ENCODE measurements at regions not wholly inside any gene's neighbourhood (a gene's known extent, or its start where the extent isn't known, plus 50 kb on each side); places are given as distances from the start of the nearest gene placed in this dataset.

- H2AFZ ChIP-seq (ENCODE audit: low read length): no peak overlapping the region
- no peaks in the 10 kb centered on the region for H3F3A ChIP-seq (ENCODE audit: insufficient read depth, low read length)
- H3K9me3 ChIP-seq (ENCODE audit: low read length): no peaks in the 10 kb centered on the region
- no peaks in the 10 kb centered on the region for H3K9me2 ChIP-seq (ENCODE audit: low read depth, low read length)
- H3K4me3 ChIP-seq (ENCODE audit: low read depth, low read length, poor library complexity, severe bottlenecking): no peak overlapping the region
- no peak overlapping the region for H3K4me2 ChIP-seq (ENCODE audit: low read length)
- TF ChIP-seq, protein P1, sequence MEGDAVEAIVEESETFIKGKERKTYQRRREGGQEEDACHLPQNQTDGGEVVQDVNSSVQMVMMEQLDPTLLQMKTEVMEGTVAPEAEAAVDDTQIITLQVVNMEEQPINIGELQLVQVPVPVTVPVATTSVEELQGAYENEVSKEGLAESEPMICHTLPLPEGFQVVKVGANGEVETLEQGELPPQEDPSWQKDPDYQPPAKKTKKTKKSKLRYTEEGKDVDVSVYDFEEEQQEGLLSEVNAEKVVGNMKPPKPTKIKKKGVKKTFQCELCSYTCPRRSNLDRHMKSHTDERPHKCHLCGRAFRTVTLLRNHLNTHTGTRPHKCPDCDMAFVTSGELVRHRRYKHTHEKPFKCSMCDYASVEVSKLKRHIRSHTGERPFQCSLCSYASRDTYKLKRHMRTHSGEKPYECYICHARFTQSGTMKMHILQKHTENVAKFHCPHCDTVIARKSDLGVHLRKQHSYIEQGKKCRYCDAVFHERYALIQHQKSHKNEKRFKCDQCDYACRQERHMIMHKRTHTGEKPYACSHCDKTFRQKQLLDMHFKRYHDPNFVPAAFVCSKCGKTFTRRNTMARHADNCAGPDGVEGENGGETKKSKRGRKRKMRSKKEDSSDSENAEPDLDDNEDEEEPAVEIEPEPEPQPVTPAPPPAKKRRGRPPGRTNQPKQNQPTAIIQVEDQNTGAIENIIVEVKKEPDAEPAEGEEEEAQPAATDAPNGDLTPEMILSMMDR (IDR thresholded peaks at IDR 0.05; ENCODE audit: low read length): no peak
- TF ChIP-seq EZH2 (IDR thresholded peaks at IDR 0.05; ENCODE audit: borderline replicate concordance, low read length): no peak
- H3K27ac ChIP-seq (ENCODE audit: low read depth, low read length, poor library complexity, severe bottlenecking): peak overlapping the region; percentile 34
- H3K27me3 ChIP-seq (ENCODE audit: insufficient read depth, low read length): no peaks in the 10 kb centered on the region
- H3K9ac ChIP-seq (ENCODE audit: low read length): no peak overlapping the region
- H3K79me2 ChIP-seq (ENCODE audit: insufficient read depth, low read length): no peaks in the 10 kb centered on the region
- no peaks in the 10 kb centered on the region for H4K20me1 ChIP-seq (ENCODE audit: insufficient read depth, low read length)
- no peaks in the 10 kb centered on the region; the same call in 1 of the 2 replicates for H3K36me3 ChIP-seq (ENCODE audit: insufficient read depth, low read length)
- H3K4me1 ChIP-seq (ENCODE audit: insufficient read depth, low read length, severe bottlenecking): peaks cover 50% of the 10 kb centered on the region
Measured at GRCh38 chr9:88872192-88872946, 118.9 kb upstream of the S1PR3 start.

DNA sequence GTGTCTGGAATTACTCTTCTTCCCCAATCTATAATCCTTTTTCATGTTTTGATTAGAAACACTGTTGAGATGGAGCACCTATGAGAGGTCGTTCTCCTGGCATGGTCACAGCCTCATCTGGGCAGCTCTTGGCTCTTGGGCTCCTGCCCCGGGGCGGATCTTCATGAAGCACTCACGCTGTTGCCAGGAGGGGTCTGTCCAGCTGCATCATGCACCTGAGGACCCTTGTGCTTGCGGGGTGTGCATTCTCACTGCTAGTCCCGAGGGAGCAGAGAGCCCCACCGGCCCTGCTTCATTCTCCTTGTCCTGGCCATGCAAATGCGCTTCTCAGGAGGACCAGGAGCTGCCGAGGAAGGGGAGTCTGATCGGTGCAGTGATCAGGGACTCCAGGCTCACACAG is 117.6 kb upstream of the S1PR3 start:
- H2AFZ ChIP-seq (ENCODE audit: low read length): no peak overlapping the region
- peak overlapping the region; percentile 33 for H3K27ac ChIP-seq (ENCODE audit: low read depth, low read length, poor library complexity, severe bottlenecking)
- H3K79me2 ChIP-seq (ENCODE audit: insufficient read depth, low read length): no peaks in the 10 kb centered on the region
- H3K4me1 ChIP-seq (ENCODE audit: insufficient read depth, low read length, severe bottlenecking): peaks cover 59% of the 10 kb centered on the region
- no peaks in the 10 kb centered on the region for H4K20me1 ChIP-seq (ENCODE audit: insufficient read depth, low read length)
- H3K9me2 ChIP-seq (ENCODE audit: low read depth, low read length): no peaks in the 10 kb centered on the region
- H3K9me3 ChIP-seq (ENCODE audit: low read length): no peaks in the 10 kb centered on the region
- TF ChIP-seq, protein P1 (IDR thresholded peaks at IDR 0.05; ENCODE audit: low read length): no peak
- no peak for TF ChIP-seq EZH2 (IDR thresholded peaks at IDR 0.05; ENCODE audit: borderline replicate concordance, low read length)
- H3F3A ChIP-seq (ENCODE audit: insufficient read depth, low read length): no peaks in the 10 kb centered on the region
- H3K27me3 ChIP-seq (ENCODE audit: insufficient read depth, low read length): no peaks in the 10 kb centered on the region
- peak overlapping the region; percentile 15; the same call in 1 of the 2 replicates for H3K9ac ChIP-seq (ENCODE audit: low read length)
- H3K4me2 ChIP-seq (ENCODE audit: low read length): peak overlapping the region; percentile 37
- H3K36me3 ChIP-seq (ENCODE audit: insufficient read depth, low read length): no peaks in the 10 kb centered on the region; the same call in 1 of the 2 replicates
- H3K4me3 ChIP-seq (ENCODE audit: low read depth, low read length, poor library complexity, severe bottlenecking): no peak overlapping the region

DNA sequence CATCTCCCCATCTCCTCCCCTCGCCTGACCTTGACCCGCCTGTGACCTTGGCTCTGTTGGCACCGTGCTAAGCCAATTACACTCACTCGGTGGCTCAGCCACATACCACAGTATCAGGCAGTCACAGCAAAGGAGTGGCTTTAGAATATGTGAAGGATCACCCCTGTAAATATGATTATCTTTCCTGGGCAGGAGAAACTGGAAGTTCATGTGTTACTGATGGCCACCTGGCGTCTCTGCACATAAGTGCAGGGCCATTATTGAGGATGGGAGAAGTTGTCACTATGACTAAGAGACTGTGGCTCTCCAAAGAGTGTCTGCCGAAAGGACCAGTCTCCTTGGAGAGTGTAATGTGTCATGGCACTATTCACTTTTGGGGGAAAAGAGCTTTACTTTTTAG is 116.9 kb upstream of the S1PR3 start:
- no peak overlapping the region for H3K9ac ChIP-seq (ENCODE audit: low read length)
- H3K4me2 ChIP-seq (ENCODE audit: low read length): peak overlapping the region; percentile 37
- H3K27me3 ChIP-seq (ENCODE audit: insufficient read depth, low read length): no peaks in the 10 kb centered on the region
- H3K4me1 ChIP-seq (ENCODE audit: insufficient read depth, low read length, severe bottlenecking): peaks cover 61% of the 10 kb centered on the region
- peak overlapping the region; percentile 33 for H3K27ac ChIP-seq (ENCODE audit: low read depth, low read length, poor library complexity, severe bottlenecking)
- no peaks in the 10 kb centered on the region for H4K20me1 ChIP-seq (ENCODE audit: insufficient read depth, low read length)
- H3K9me2 ChIP-seq (ENCODE audit: low read depth, low read length): no peaks in the 10 kb centered on the region
- no peaks in the 10 kb centered on the region; the same call in 1 of the 2 replicates for H3K36me3 ChIP-seq (ENCODE audit: insufficient read depth, low read length)
- H2AFZ ChIP-seq (ENCODE audit: low read length): no peak overlapping the region
- no peaks in the 10 kb centered on the region for H3K79me2 ChIP-seq (ENCODE audit: insufficient read depth, low read length)
- H3K9me3 ChIP-seq (ENCODE audit: low read length): no peaks in the 10 kb centered on the region
- no peak overlapping the region for H3K4me3 ChIP-seq (ENCODE audit: low read depth, low read length, poor library complexity, severe bottlenecking)
- H3F3A ChIP-seq (ENCODE audit: insufficient read depth, low read length): no peaks in the 10 kb centered on the region
- TF ChIP-seq, protein P1 (IDR thresholded peaks at IDR 0.05; ENCODE audit: low read length): peak; percentile 54
- no peak for TF ChIP-seq EZH2 (IDR thresholded peaks at IDR 0.05; ENCODE audit: borderline replicate concordance, low read length)

All from OCI-LY1 (cell line).